GM12874 (cell line): ENCODE measurements at regions not wholly inside any gene's neighbourhood (a gene's known extent, or its start where the extent isn't known, plus 50 kb on each side); places are given as distances from the start of the nearest gene placed in this dataset.

Experiments
- CTCF ChIP-seq: IDR thresholded peaks from 2 replicates; pipeline ENCODE4 v1.5.1; 2011; ENCODE audit warnings: low read depth, mild to moderate bottlenecking, control low read depth, low read length, moderate library complexity; ENCODE audit not compliant: insufficient read depth

- no peak for TF ChIP-seq CTCF
Measured at GRCh38 chr15:79609506-79609905, 177.4 kb downstream of the MINAR1 start.

GRCh38 chr15:79610021-79610420, 177.9 kb downstream of the MINAR1 start:
- no peak for TF ChIP-seq CTCF

GRCh38 chr15:79615754-79616153, 183.6 kb downstream of the MINAR1 start:
- TF ChIP-seq CTCF: no peak

GRCh38 chr15:79617071-79617470, 184.9 kb downstream of the MINAR1 start:
- TF ChIP-seq CTCF: no peak

GRCh38 chr15:79620112-79620857, 188.1 kb downstream of the MINAR1 start:
- TF ChIP-seq CTCF: no peak

- no peak for TF ChIP-seq CTCF
Measured at GRCh38 chr15:79623488-79623887, 191.4 kb downstream of the MINAR1 start.

GRCh38 chr15:79629687-79630086, 197.6 kb downstream of the MINAR1 start:
- TF ChIP-seq CTCF: no peak
